HG03521 (cell line): ENCODE measurements at regions not wholly inside any gene's neighbourhood (a gene's known extent, or its start where the extent isn't known, plus 50 kb on each side); places are given as distances from the start of the nearest gene placed in this dataset.

Experiments
- ATAC-seq: cut with Tn5 transposase; IDR thresholded peaks from one replicate; pipeline ENCODE4 v1.9.1; 2021; ENCODE audit warnings: mild to moderate bottlenecking, moderate library complexity; ENCODE audit not compliant: unreplicated experiment

DNA sequence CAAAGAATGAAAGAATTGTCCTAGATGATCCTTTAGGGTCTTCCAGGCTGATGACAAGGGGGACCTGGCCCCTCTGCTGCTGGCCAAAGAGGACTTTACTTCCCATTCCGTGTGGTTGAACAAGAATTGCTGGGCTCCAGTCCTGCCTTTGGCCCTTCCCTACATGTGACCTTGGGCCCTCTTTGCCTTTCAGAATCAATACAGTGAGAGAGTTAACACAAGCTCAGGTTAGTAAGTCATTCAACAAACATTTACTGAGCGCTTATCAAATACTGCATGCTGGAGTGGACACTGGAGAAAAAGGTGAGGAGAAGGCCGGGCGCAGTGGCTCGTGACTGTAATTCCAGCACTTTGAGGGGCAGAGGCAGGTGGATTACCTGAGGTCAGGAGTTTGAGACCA, 113.1 kb downstream of the C9orf50 start:
- no peak for ATAC-seq

DNA sequence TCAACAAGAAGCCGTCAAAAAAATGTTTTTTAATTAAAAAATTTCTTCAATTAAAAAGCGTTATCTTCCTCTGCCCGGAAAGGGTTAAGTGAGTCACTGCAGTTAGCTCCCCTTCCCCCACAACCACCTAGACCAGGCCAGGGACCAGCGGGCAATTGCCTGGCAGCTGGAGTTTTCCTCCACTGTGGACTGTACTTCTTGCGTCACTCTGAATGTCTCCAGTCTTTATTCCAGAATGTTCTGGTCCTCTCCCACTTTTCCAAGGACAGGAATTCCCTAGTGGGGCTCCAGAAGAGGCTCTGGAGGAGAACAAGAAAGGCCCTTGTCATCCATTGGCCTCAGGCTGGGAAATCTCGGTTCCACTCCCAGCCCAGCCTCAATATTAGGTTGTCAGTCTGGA, 114.0 kb downstream of the C9orf50 start:
- ATAC-seq, result no peak

DNA sequence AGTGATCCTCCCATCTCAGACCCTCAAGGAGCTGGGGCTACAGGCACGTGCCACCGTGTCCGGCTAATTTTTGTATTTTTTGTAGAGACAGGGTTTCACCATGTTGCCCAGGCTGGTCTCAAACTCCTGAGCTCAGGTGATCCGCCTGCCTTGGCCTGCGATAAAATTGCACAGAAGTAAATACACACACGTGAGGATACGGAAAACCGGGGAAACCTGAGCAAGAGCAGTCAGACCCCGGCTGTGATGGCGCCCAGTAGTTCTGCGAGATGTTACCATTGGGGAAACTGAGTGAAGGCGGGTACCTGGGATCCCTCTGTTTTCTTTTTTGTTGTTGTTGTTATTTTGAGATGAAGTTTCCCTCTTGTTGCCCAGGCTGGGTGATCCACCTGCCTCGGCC, 114.9 kb downstream of the C9orf50 start:
- ATAC-seq, result no peak

DNA sequence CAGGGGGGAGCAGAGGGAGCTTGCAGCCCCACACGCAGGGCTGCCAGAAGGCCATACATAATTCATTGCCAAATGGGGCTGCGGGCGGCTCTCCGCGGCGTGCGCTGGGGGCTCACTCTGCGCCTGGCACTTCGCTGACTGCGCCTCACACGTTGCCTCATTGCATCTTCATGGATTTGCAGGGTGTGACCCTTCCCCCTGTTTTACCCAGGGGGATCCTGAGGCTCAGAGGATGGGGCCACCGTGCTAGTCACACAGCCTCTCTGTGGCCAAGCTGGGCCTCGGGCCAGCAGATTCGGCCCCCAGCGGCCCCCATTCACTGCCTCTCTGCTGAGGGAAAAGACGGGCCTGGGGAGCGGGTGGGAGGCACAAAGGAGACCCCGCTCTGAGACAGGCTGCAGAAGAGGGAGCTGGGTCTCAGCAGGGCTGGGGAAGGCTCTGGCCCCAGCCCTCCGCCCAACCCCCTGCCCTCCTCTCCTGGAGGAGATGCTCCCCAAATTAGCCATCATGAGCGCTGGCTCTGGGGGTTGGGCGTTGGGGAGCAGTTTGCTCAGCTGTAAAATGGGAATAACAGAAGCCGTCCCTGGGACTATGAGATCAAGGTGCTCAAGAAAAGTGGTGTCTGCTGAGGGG, 115.5 kb downstream of the C9orf50 start:
- no peak for ATAC-seq

DNA sequence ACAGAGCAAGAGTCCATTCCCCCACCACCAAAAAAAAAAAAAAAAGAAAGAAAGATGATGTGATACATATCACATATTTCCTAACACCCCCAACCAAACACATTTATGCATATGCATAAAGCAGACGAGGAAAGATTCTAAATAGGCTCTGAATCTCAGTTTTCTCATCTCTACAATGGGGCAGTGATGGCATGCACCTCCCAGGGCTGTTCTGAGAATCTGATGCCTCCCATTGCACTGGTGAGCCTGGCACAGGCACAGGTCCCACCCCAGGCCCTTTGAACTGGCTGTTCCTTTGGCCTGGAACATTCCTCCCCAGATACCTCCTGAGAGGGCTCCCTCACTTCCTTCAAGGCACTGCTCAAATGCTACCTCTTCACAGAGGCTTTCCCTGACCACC, 116.5 kb downstream of the C9orf50 start:
- ATAC-seq, result no peak

DNA sequence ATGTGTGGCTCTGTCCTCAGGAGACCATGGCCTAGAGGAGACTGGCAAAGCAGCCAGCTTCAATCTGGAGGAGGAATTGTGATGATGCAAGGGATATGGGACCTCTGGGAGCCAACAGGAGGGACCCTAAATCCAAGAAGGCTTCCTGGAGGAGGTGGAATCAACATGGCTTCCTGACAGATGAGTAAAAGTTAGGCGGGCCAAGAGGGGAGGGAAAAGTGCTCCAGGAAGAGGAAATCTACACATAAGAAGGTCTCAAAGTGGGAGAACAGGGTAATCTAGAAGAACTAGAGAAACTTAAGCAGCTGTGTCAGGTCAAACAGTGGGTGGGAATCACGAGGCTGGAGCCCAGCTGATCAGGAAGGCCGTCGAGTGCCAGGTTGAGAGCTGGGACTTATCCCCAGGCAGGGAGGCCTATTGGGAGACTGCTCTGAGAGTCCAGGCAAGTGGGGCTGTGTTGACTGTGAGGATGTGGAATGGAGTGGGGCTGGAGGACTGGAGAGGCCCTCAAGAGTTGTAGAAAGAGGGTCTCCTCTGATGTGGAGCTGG, 119.1 kb downstream of the C9orf50 start:
- ATAC-seq, result no peak

DNA sequence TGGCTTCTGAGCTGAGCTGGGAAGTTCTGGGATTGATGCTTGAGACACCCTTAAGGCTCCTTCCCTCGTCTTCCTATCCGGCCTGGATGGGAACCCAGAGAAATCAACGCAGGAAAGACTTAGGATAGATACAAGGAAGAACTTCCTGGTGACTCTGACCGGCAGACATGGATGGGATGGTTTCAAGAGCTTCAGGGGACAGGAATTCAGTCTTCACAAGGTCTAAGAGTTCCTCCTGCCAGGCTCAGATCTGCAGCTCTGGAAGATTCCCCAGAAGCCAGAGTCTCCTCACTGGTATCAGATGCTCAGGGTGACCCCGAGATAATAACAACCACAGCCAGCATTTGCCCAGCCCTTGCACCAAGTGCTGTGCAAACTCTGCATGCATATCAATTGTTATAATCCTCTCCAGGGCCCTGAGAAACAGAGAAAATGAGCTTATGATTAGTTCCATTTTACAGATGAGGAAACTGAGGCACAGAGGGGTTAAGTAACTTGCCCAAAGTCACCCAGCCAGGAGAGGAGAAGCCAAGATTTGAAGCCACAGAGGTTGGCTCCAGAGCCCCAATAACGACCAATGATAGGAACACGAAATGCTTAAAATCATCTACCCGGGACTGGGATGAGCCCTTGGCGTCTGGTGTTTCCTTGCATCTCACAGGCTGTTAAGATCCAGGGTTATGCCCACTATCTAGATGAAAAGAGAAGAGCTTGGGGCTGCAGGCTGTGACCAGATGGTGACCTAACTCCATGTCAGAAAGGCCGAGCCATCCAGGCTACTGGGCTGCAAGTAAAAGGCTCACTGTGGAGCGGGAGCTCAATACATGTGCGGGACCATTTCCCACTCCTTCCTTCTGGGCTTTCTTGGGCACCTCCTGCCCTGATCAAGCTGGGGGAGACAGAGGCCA, 119.8 kb downstream of the C9orf50 start:
- ATAC-seq, result no peak

DNA sequence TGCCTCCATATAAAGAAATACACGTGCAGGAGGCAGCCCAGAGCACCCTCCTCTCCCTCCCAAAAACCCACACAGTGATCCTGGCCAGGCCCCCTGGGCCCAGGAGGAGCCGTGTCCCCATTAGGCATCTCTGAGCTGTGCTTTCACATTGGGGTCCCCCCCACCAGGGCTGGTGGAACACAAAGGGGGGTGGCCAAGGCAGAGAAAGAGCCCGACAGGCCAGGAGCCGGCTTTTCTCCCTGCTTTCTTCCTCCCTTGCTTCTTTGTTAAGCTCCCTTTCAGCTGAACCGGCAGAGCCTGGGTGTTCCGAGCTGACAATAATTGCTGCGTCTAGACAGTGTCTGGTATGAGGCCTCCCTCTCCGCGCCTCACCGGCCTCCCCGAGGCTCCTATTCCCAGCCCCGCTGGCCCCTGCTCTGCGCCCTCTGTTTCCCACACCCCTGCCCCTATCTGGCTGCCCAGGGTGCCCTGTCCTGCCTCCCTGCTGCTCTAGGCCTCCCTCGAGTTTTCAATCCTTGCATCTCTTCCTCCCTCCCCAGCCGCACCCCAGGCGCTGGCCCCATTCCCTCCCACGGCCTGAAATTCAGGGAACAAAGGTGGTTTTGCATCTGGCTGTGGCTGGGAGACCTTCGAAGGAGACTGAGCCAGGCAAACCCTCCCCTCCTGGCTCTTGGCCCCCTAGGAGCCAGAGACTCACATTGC, 120.6 kb downstream of the C9orf50 start:
- ATAC-seq, result no peak

DNA sequence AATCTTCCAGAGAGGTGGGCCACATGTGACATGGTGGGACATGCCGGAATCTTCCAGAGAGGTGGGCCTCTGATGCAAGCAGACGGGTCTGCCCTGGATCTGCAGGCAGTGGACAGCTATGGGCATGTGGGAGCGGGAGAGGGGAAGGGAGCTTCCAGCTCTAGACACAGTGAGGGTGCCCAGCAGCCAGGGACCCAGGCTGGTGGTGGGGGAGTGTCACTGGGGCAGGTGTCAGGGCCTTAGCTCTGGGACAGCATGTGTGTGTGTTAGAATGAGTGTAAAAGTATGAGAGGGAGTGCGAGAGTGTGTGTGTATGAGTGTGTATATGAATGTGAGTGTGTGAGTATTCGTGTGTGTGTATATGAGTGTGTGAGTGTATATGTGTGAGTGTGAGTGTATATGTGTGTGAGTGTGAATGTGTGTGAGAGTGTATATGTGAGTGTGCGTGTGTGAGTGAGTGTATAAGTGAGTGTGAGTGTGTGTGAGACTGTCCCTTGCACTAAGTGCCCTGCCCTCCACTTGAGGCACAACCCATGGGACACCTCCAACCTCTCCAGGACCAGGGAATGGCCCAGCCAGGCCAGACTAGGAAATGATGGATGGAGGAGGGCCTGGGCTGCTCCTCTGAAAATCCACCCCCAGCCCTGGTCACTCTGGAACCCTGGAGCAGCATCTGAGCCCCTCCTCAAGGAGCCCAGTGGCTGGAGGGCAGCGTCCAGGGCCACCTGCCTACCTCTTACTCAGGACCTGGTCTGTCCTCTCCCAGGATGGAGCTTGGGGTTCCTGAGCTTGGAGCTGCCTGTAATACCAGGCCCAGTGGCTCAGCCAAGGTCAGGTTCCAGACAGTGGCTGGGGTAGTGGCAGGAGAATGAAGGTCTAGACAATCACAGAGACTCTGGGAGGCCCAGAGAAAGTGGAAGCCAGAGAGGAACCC, 122.2 kb downstream of the C9orf50 start:
- ATAC-seq, result no peak

DNA sequence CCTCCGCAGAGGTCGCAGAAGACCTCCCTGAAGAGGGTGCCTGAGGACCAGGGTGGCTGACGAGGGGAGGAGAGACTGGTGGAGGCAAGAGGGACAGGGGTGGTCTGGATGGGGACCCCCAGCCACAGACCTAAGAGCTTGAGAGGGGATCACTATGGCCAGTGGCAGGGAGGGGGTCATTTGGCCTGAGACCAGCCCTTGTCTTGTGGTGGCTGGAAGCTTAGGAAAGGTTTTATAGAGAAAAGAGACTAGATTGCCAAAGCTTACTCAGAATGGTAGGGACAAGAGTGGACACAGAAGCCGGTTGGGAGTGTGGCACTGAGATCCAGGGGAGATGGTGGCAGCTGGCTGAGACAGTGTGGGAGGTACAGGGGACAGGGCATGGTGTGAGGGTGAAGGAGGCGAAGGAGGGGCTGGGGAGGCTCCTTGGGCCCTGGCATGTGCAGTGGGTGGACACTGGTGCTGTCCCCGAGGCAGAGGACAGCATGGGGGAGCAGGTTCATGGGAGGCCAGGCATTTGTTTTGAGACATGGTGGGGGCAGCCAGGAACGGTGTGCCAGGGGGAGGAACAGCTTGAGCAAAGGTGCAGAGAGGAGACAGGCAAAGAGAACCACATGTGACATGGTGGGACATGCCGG, 123.0 kb downstream of the C9orf50 start:
- no peak for ATAC-seq

DNA sequence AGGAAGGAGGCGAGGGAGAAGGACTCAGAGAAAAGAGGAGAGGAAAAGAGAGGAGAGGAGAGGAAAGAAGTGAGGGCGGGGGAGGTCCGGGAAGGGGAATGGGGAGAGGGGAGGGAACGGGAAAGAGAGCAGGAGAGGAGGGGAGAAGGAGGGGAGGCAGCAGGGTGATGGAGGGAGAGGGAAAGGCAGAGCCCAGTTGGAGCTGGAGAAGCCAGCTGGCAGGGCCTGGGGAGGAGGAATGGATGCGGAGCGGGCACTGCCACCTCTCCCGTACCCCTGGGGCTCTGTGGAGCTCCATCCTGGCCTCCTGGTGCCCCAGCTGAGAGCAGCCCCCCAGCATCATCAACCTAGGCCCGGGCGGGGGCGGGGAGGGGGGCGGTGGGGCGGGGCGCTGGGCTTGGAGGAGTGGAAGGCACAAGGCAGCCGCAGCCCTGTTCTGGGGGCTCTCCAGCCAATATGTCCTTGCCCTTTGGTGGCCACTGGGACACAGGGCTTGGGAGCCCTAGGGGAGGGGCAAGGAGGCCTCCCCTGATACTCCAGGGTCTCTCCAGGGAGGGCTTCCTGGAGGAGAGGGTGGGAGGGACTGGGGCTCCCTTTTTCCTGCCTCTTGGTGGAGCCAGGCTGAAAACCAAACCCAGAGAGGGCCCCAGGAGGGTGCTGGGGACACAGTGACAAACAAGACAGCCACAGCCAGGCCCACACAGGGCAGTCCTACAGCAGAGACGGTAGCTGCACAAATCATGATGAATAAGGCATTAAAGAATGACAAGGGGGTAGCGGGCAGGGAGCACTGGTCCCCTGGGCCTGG, 123.7 kb downstream of the C9orf50 start:
- no peak for ATAC-seq

DNA sequence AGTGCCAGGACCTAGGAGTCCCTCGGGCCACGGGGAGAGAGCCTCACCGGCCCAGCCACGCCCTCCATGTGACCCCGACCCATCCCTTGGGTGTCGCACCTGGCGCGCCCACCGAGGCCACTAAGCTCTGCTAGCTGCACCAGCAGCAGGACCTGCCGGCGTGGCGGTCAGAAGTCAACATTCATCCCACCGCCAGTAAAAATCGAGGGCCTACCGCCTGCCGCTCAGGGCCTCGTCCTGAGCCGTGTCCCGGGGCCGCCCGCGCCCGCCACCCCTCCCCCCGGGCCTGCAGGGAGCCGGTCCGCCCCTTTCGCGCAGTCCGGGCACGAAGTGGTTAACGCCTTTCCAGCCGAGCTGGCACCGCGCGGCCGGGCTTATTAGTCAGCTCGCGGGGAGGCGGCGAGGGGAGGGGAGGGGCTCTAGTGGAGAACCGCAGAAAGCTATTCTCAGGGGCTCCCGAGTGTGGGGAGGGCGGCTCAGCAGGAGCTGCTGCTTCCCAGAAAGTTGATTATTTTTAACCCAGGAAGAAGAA, 124.4 kb downstream of the C9orf50 start:
- ATAC-seq, result no peak

DNA sequence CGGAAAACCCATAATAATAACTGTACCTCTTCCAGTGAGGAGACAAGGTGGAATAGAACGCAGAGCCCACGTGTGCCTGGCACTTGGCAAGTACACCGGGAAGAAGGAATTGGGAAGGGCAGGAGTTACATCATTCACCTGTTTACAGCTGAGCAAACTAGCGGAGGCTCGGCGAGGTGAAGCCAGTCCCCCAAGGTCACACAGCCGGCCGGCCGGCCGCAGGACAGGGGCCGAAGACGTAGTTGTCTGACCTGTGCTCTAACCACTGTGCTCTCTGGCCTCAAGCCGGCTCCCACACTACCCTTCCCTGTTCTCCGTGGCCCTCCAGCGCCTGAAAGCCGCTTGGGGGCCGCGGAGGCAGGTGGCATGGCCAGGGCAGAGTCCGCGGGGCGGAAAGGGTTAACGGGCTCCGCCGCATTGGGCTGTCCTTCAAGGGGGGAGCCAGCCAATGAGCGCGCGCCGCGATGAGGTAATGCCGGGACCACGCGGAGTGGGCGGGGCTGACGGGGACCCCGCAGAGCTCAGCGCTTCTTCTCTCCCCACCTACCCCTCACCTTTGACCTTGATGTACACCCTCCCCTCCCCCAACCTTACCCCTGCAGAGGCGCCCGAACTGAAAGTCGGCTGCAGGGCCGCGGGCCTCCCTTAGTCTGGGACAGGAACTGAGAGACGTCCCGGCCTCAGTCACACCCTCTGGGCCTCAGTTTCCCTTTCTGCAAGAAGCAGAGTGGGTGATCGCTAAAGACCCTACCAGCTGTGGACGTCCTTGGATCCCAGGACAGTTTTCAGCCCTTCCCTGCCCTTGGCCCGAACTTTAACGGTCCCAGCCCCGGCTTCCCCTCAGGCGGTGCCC, 125.1 kb downstream of the C9orf50 start:
- no peak for ATAC-seq

DNA sequence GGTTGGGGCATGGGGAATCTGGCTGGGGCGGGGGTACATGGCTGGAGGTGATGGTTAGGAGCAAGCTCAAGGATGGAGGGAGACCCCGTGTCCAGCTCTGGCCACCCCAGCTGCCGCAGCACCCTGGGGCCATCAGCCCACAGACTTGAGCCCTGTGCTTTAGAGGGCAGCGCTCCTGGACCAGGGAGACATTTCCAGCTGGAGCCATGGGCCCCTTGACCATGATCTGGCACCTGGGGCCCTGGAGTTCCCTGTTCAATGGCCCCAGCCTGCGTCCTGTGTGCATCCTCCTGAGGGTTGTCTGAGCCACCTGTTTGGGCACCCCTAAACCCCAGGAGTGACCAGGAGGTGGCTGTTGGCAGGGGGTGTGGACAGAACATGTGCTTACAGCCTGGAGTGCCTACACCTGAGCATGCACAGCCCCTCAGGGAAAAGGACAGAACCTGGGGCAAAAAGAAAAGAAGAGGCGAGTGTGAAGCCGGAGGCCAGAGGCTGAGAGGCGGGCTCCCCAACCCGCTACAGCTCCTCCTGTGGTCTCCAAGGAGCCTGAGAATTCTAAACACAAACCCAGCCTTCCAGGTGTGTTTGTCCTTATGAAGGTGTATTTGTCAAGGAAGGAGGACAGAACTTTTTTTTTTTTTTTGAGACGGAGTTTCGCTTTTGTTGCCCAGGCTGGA, 126.7 kb downstream of the C9orf50 start:
- no peak for ATAC-seq

DNA sequence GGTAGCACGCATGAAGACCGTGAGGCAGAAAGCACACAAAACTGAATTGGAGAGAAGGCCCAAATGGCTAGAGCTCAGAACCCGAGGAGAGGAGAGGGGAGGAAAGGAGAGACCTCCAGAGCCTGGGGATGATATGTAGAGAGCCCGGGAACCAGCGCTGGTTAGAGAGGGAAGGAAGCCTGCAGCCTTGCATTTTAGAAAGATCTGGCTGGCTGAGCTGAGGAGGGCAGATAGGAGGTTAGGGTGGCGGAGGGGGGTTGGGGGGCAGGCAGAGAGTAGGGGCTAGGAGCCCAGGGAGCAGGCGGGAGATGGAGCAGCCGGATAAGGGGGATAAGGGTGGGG, 127.2 kb downstream of the C9orf50 start:
- no peak for ATAC-seq

DNA sequence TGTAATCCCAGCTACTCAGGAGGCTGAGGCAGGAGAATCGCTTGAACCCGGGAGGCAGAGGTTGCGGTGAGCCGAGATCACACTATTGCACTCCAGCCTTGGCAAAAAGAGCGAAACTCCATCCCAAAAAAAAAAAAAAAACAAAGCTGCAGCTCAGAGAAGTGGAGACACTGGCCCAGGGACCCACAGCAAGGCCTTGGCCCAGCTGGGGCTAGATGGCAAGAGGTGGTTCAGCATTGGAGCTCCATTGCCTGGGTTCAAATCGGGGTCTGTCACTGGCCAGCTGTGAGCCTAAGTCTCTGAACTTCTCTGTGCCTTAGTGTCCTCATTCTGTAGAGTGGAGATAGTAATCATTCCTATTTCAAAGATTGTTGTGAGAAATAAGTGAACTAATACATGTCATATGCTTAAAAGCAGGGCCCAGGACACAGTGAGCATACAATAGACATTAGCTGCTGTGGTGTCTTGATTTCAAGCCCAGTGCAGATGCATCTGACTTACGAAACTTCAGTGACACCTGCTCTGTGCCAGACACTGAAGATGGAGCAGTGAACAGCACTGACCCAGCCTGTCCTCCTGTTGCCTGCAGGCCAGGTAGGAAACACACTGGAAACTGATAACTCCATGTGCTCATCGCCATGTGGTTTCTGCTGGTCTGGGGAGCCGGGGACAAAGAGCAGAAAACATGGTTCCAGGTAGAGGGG, 127.7 kb downstream of the C9orf50 start:
- ATAC-seq, result no peak

DNA sequence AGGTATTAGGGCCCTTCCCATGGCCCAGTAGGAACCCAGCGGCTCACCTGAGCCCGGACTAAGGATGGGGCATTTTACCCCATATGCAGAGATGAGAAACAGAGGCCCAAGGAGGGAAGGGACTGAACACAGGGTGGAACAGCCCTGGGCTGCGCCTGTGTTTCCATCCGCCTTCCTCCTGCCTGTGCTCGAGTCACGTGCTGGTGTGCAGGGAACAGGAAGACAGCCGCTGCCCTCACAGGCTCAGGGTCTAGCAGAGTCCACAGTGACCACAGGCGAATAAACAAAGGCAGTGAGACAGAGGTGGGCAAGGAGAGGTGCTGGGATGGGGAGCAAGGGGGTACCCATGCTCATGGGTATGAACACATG, 129.4 kb downstream of the C9orf50 start:
- ATAC-seq, result no peak
